ENCODE measurements at regions not wholly inside any gene's neighbourhood (a gene's known extent, or its start where the extent isn't known, plus 50 kb on each side); places are given as distances from the start of the nearest gene placed in this dataset.

- Histone ChIP-seq H3K4me3 (ENCODE audit: insufficient read depth, low read depth, low read length, poor library complexity, severe bottlenecking) (no peak overlapping the region), H3K27me3 (replicated peaks; ENCODE audit: control insufficient read depth, insufficient read depth, low read length, poor library complexity, severe bottlenecking) (no peaks in the 10 kb centered on the region), H3K36me3 (ENCODE audit: control insufficient read depth, insufficient read depth, low read length) (no peaks in the 10 kb centered on the region), H3K9me3 (ENCODE audit: control insufficient read depth, low read length) (no peaks in the 10 kb centered on the region), H3K4me1 (ENCODE audit: control insufficient read depth, insufficient read depth, low read length, poor library complexity, severe bottlenecking) (no peaks in the 10 kb centered on the region), H3K27ac (ENCODE audit: insufficient read depth, low read length, poor library complexity, severe bottlenecking) (no peak overlapping the region)
- DNase-seq, result no peak
Measured at GRCh38 chr2:189372688-189373257, 68.5 kb upstream of the WDR75 start.

GRCh38 chr2:189374481-189374880 lies 66.8 kb upstream of the WDR75 start:
- H3K9me3 ChIP-seq (ENCODE audit: control insufficient read depth, low read length), result no peaks in the 10 kb centered on the region

GRCh38 chr2:189375842-189376241 lies 65.4 kb upstream of the WDR75 start:
- H3K27ac ChIP-seq (ENCODE audit: insufficient read depth, low read length, poor library complexity, severe bottlenecking), result no peak overlapping the region

More at GRCh38 chr2:189374481-189374880, 66.8 kb upstream of the WDR75 start:
- Histone ChIP-seq H3K4me3 (ENCODE audit: insufficient read depth, low read depth, low read length, poor library complexity, severe bottlenecking) (no peak overlapping the region), H3K27me3 (replicated peaks; ENCODE audit: control insufficient read depth, insufficient read depth, low read length, poor library complexity, severe bottlenecking) (no peaks in the 10 kb centered on the region), H3K4me1 (ENCODE audit: control insufficient read depth, insufficient read depth, low read length, poor library complexity, severe bottlenecking) (no peaks in the 10 kb centered on the region), H3K27ac (ENCODE audit: insufficient read depth, low read length, poor library complexity, severe bottlenecking) (no peak overlapping the region), H3K36me3 (ENCODE audit: control insufficient read depth, insufficient read depth, low read length) (no peaks in the 10 kb centered on the region)
- no peak for DNase-seq

GRCh38 chr2:189379287-189379630 lies 62.0 kb upstream of the WDR75 start:
- no peaks in the 10 kb centered on the region for H3K4me1 ChIP-seq (ENCODE audit: control insufficient read depth, insufficient read depth, low read length, poor library complexity, severe bottlenecking)
- DNase-seq, result no peak
- H3K27ac ChIP-seq (ENCODE audit: insufficient read depth, low read length, poor library complexity, severe bottlenecking), result no peak overlapping the region
- H3K9me3 ChIP-seq (ENCODE audit: control insufficient read depth, low read length), result no peaks in the 10 kb centered on the region
- no peak overlapping the region for H3K4me3 ChIP-seq (ENCODE audit: insufficient read depth, low read depth, low read length, poor library complexity, severe bottlenecking)
- H3K36me3 ChIP-seq (ENCODE audit: control insufficient read depth, insufficient read depth, low read length), result no peaks in the 10 kb centered on the region
- no peaks in the 10 kb centered on the region for H3K27me3 ChIP-seq (replicated peaks; ENCODE audit: control insufficient read depth, insufficient read depth, low read length, poor library complexity, severe bottlenecking)

More at GRCh38 chr2:189375842-189376241, 65.4 kb upstream of the WDR75 start:
- Histone ChIP-seq H3K36me3 (ENCODE audit: control insufficient read depth, insufficient read depth, low read length) (no peaks in the 10 kb centered on the region), H3K4me3 (ENCODE audit: insufficient read depth, low read depth, low read length, poor library complexity, severe bottlenecking) (no peak overlapping the region), H3K9me3 (ENCODE audit: control insufficient read depth, low read length) (no peaks in the 10 kb centered on the region), H3K27me3 (replicated peaks; ENCODE audit: control insufficient read depth, insufficient read depth, low read length, poor library complexity, severe bottlenecking) (no peaks in the 10 kb centered on the region), H3K4me1 (ENCODE audit: control insufficient read depth, insufficient read depth, low read length, poor library complexity, severe bottlenecking) (no peaks in the 10 kb centered on the region)
- no peak for DNase-seq

GRCh38 chr2:189379731-189380261 lies 61.5 kb upstream of the WDR75 start:
- Histone ChIP-seq H3K9me3 (ENCODE audit: control insufficient read depth, low read length) (no peaks in the 10 kb centered on the region), H3K36me3 (ENCODE audit: control insufficient read depth, insufficient read depth, low read length) (no peaks in the 10 kb centered on the region), H3K4me1 (ENCODE audit: control insufficient read depth, insufficient read depth, low read length, poor library complexity, severe bottlenecking) (no peaks in the 10 kb centered on the region), H3K4me3 (ENCODE audit: insufficient read depth, low read depth, low read length, poor library complexity, severe bottlenecking) (no peak overlapping the region), H3K27me3 (replicated peaks; ENCODE audit: control insufficient read depth, insufficient read depth, low read length, poor library complexity, severe bottlenecking) (no peaks in the 10 kb centered on the region), H3K27ac (ENCODE audit: insufficient read depth, low read length, poor library complexity, severe bottlenecking) (no peak overlapping the region)
- DNase-seq, result no peak

GRCh38 chr2:189382668-189383067 lies 58.6 kb upstream of the WDR75 start:
- Histone ChIP-seq H3K4me1 (ENCODE audit: control insufficient read depth, insufficient read depth, low read length, poor library complexity, severe bottlenecking) (no peaks in the 10 kb centered on the region), H3K9me3 (ENCODE audit: control insufficient read depth, low read length) (no peaks in the 10 kb centered on the region), H3K36me3 (ENCODE audit: control insufficient read depth, insufficient read depth, low read length) (no peaks in the 10 kb centered on the region), H3K27ac (ENCODE audit: insufficient read depth, low read length, poor library complexity, severe bottlenecking) (no peak overlapping the region), H3K4me3 (ENCODE audit: insufficient read depth, low read depth, low read length, poor library complexity, severe bottlenecking) (no peak overlapping the region), H3K27me3 (replicated peaks; ENCODE audit: control insufficient read depth, insufficient read depth, low read length, poor library complexity, severe bottlenecking) (no peaks in the 10 kb centered on the region)
- DNase-seq, result no peak

GRCh38 chr2:189386741-189387140 lies 54.5 kb upstream of the WDR75 start:
- Histone ChIP-seq H3K4me1 (ENCODE audit: control insufficient read depth, insufficient read depth, low read length, poor library complexity, severe bottlenecking) (no peaks in the 10 kb centered on the region), H3K9me3 (ENCODE audit: control insufficient read depth, low read length) (no peaks in the 10 kb centered on the region), H3K4me3 (ENCODE audit: insufficient read depth, low read depth, low read length, poor library complexity, severe bottlenecking) (no peak overlapping the region), H3K27ac (ENCODE audit: insufficient read depth, low read length, poor library complexity, severe bottlenecking) (no peak overlapping the region), H3K36me3 (ENCODE audit: control insufficient read depth, insufficient read depth, low read length) (no peaks in the 10 kb centered on the region), H3K27me3 (replicated peaks; ENCODE audit: control insufficient read depth, insufficient read depth, low read length, poor library complexity, severe bottlenecking) (no peaks in the 10 kb centered on the region)
- no peak for DNase-seq

GRCh38 chr2:189391201-189391600 lies 50.1 kb upstream of the WDR75 start:
- H3K4me3 ChIP-seq (ENCODE audit: insufficient read depth, low read depth, low read length, poor library complexity, severe bottlenecking), result no peak overlapping the region
- no peak overlapping the region for H3K27ac ChIP-seq (ENCODE audit: insufficient read depth, low read length, poor library complexity, severe bottlenecking)
- DNase-seq, result no peak
- H3K9me3 ChIP-seq (ENCODE audit: control insufficient read depth, low read length), result no peaks in the 10 kb centered on the region
- H3K4me1 ChIP-seq (ENCODE audit: control insufficient read depth, insufficient read depth, low read length, poor library complexity, severe bottlenecking), result no peaks in the 10 kb centered on the region
- H3K27me3 ChIP-seq (replicated peaks; ENCODE audit: control insufficient read depth, insufficient read depth, low read length, poor library complexity, severe bottlenecking), result no peaks in the 10 kb centered on the region
- H3K36me3 ChIP-seq (ENCODE audit: control insufficient read depth, insufficient read depth, low read length), result no peaks in the 10 kb centered on the region

Measured in effector memory CD4-positive, alpha-beta T cell (primary cell).